Heart left ventricle (tissue), 16 donors: ENCODE measurements at regions not wholly inside any gene's neighbourhood (a gene's known extent, or its start where the extent isn't known, plus 50 kb on each side); places are given as distances from the start of the nearest gene placed in this dataset.
A peak's percentile ranks its signal among the peaks of the same experiment; 100 is the strongest.

Experiments used
- ATAC-seq, 4 donors: fragments of 200-7000 bp; cut with Tn5 transposase; one replicate each; pipeline ENCODE4 v1.9.1; 2020 to 2022; ENCODE audit warnings: moderate library complexity in 4 of 4, mild to moderate bottlenecking in 3 of 4, moderate number of reproducible peaks in 1 of 4
- DNase-seq, 5 donors: peaks; one replicate each; pipeline ENCODE4 v3.0.0-alpha.2; 2020
- H3K27ac ChIP-seq, 12 donors: fragments of 200-600 bp; sonication (generic) in 4 of 12; one replicate each; pipeline versions ENCODE4 v1.5.0 to v1.8.0; 2016 to 2022; ENCODE audit warnings: mild to moderate bottlenecking in 2 of 12
- H3K27me3 ChIP-seq, 9 donors: fragments of 200-600 bp; sonication (generic) in 2 of 9; one replicate each; pipeline versions ENCODE4 v1.5.1 to v1.8.0; 2016 to 2022; ENCODE audit warnings: mild to moderate bottlenecking in 3 of 9
- H3K36me3 ChIP-seq, 9 donors: fragments of 200-600 bp; sonication (generic) in 2 of 9; one replicate each; pipeline versions ENCODE4 v1.5.0 to v1.8.0; 2018 to 2022; ENCODE audit warnings: mild to moderate bottlenecking in 2 of 9
- H3K4me1 ChIP-seq, 12 donors: fragments of 200-600 bp; sonication (generic) in 4 of 12; one replicate each; pipeline versions ENCODE4 v1.5.0 to v1.8.0; 2016 to 2022; ENCODE audit warnings: mild to moderate bottlenecking in 3 of 12
- H3K4me3 ChIP-seq, 12 donors: fragments of 200-600 bp; sonication (generic) in 4 of 12; one replicate each; pipeline versions ENCODE4 v1.5.0 to v1.8.0; 2017 to 2022; ENCODE audit warnings: mild to moderate bottlenecking in 9 of 12, moderate library complexity in 4 of 12
- H3K9me3 ChIP-seq, 12 donors: fragments of 200-600 bp; sonication (generic) in 4 of 12; one replicate each; pipeline versions ENCODE4 v1.5.0 to v1.8.0; 2016 to 2022; ENCODE audit warnings: mild to moderate bottlenecking in 1 of 12
- POLR2A ChIP-seq, 2 donors: fragments of 450-650 bp; IDR thresholded peaks; one replicate each; pipeline ENCODE4 v1.6.1; 2017; ENCODE audit warnings: antibody characterized with exemption in 2 of 2, mild to moderate bottlenecking in 2 of 2, moderate library complexity in 2 of 2
- WGBS, 4 donors: extraction: QIAGEN DNeasy Blood & Tissue Kit in 2 of 4; methylation state at CpG; one replicate each; pipeline versions ENCODE4 v1.1.5 to v1.1.7; 2013 to 2018; 5-methylcytosine and 5-hydroxymethylcytosine counted together
- intact Hi-C, 10 donors: fragments of 100-400 bp; cut with DNase I; formaldehyde crosslinking; loops; one replicate each; pipeline versions ENCODE4 v1.11.1 to v1.14.2; 2022
- TF ChIP-seq, protein P1 (sequence below), 12 donors: fragments of 200-600 bp; sonication (generic) in 4 of 12; IDR thresholded peaks; one replicate each; pipeline versions ENCODE4 v1.5.0 to v1.8.0; 2018 to 2022; ENCODE audit warnings: antibody characterized with exemption in 12 of 12, mild to moderate bottlenecking in 5 of 12
- donor health status: ischemic (EF 13 %, LVEDD 7.1; RV severe dilation, severe dysfunction).
- donor health status: healthy with polysubstance abuse.
- donor health status: DM: no; HTN: yes; CAD: no.
- donor health status: DM: no; HTN: no; CAD: no.
- donor health status: ischemic (EF 25% LVEDD 6.9; RV normal size, moderate dysfunction).
- donor health status: ischemic (EF 25% LVEDD 5.7; RV mildly dilated, moderate dysfunction).
- donor health status: healthy.
- donor health status: DM: yes; HTN: yes; CAD: no.
- donor health status: ischemic (EF 35%, LVEDD 5.7; RV mildly dilated, moderate dysfunction).
- donor health status: nonischemic (EF 11% LVEDD 7.7; RV severe dilation, severe dysfunction).
- donor health status: DM: yes; HTN: yes; CAD: no.
- donor health status: PGD.
- donor health status: ischemic (EF 29% LVEDD 5.4; RV normal size, mild dysfunction).
- donor health status: nonischemic (EF 23%, LVEDD 6.1; RV moderate dilation, normal function).

DNA sequence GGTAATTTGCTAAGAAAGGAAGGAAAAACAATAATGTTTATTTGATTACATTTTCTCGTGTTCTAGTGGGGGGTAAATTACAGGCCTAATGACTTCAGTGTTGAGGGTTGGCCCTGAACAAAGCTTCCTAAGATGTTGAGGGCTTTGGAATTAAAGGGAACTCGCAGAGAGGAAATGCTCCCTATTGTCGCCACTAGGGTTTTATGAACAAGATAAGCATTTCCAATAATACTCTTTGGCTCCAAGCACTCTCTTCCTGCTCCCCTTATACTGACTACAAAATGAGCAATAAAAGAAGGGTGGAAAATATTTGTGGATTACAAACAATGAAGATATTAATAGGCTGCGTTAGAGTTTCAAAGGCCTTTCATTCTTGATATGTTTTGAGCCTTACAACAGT, 363.6 kb downstream of the HS3ST3B1 start:
- intact Hi-C loops = loop anchor here in 1 of 10 donors (10.0 kb wide), 1 partner anchor 60 kb away; no protein-coding TSS in a partner anchor
- no peaks in the 10 kb centered on the region for H3K4me1 ChIP-seq
- no peak for DNase-seq
- no peak overlapping the region for H3K4me3 ChIP-seq
- no peaks in the 10 kb centered on the region for H3K36me3 ChIP-seq
- no peak for TF ChIP-seq POLR2A (IDR thresholded peaks at IDR 0.05)
- TF ChIP-seq, protein P1, sequence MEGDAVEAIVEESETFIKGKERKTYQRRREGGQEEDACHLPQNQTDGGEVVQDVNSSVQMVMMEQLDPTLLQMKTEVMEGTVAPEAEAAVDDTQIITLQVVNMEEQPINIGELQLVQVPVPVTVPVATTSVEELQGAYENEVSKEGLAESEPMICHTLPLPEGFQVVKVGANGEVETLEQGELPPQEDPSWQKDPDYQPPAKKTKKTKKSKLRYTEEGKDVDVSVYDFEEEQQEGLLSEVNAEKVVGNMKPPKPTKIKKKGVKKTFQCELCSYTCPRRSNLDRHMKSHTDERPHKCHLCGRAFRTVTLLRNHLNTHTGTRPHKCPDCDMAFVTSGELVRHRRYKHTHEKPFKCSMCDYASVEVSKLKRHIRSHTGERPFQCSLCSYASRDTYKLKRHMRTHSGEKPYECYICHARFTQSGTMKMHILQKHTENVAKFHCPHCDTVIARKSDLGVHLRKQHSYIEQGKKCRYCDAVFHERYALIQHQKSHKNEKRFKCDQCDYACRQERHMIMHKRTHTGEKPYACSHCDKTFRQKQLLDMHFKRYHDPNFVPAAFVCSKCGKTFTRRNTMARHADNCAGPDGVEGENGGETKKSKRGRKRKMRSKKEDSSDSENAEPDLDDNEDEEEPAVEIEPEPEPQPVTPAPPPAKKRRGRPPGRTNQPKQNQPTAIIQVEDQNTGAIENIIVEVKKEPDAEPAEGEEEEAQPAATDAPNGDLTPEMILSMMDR (IDR thresholded peaks at IDR 0.05) = peak in 1 of 12 donors; percentile 11
- no peaks in the 10 kb centered on the region for H3K9me3 ChIP-seq
- no peak overlapping the region for H3K27ac ChIP-seq
- peaks cover 0 to 4% (median 0%) of the 10 kb centered on the region in 9 donors for H3K27me3 ChIP-seq
- ATAC-seq = no peak
- WGBS, 4 donors = 11 to 76% (median 51%) methylated on average over 4 of the region's 4 CpGs

DNA sequence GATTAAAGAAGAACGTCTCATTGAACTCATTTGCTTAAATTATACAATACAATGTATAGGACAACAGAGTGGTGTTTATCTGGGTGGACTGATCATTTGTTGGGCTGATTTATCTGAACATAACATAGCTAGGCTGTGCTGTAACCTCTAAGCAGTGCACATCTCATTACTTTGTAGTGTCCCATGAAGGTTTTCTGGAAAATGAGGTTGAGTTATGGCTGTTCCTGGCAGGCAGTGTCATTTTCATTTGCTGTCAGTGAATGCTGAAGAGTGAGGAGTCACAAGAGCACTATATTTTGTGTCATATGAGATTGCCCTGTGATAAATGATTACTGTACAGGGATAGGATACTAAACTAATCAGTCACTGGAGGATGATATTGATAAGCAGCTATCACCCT, 340.2 kb downstream of the HS3ST3B1 start:
- Histone ChIP-seq H3K36me3 (no peaks in the 10 kb centered on the region), H3K4me1 (no peaks in the 10 kb centered on the region), H3K27ac (no peak overlapping the region), H3K9me3 (peaks cover 0 to 5% (median 0%) of the 10 kb centered on the region in 12 donors), H3K27me3 (peaks cover 0 to 3% (median 0%) of the 10 kb centered on the region in 9 donors), H3K4me3 (no peak overlapping the region)
- no peak for ATAC-seq
- DNase-seq = no peak
- 63 to 69% (median 68%) methylated on average over 1 of the region's 1 CpG for WGBS, 4 donors
- intact Hi-C loops = no loop called here
- TF ChIP-seq POLR2A (IDR thresholded peaks at IDR 0.05) = no peak
- TF ChIP-seq, protein P1 (IDR thresholded peaks at IDR 0.05) = no peak

DNA sequence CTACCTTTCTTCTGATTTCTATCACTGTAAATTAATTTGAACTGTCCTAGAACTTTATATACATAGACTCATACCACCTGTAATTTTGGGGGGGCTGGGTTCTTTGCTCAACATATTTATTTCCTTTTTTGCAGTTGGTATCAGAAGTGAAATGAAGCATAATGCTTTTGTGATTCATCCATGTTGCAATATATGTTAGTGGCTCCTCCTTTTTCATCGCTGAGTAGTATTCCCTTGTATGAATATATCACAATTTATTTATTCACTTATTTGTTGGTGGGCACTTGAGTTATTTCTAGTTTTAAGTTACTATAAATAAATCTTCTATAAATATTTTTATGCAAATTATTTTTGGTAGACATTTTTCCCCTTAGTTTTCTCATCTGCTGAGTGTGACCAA, 336.4 kb downstream of the HS3ST3B1 start:
- peaks cover 0 to 6% (median 0%) of the 10 kb centered on the region in 12 donors for H3K9me3 ChIP-seq
- H3K27me3 ChIP-seq = peaks cover 0 to 3% (median 0%) of the 10 kb centered on the region in 9 donors
- TF ChIP-seq, protein P1 (IDR thresholded peaks at IDR 0.05) = no peak
- no peak for TF ChIP-seq POLR2A (IDR thresholded peaks at IDR 0.05)
- no peak for DNase-seq
- no peaks in the 10 kb centered on the region for H3K36me3 ChIP-seq
- ATAC-seq = no peak
- 93 to 98% (median 95%) methylated on average over 1 of the region's 1 CpG for WGBS, 4 donors
- no peaks in the 10 kb centered on the region for H3K4me1 ChIP-seq
- H3K4me3 ChIP-seq = no peak overlapping the region
- H3K27ac ChIP-seq = no peak overlapping the region
- intact Hi-C loops = no loop called here

GRCh38 chr17:14630621-14631020, 329.7 kb downstream of the HS3ST3B1 start:
- H3K9me3 ChIP-seq = peaks cover 0 to 9% (median 0%) of the 10 kb centered on the region in 12 donors
- intact Hi-C loops = no loop called here
- H3K27me3 ChIP-seq = no peaks in the 10 kb centered on the region
- ATAC-seq = no peak
- H3K36me3 ChIP-seq = no peaks in the 10 kb centered on the region
- 70 to 72% (median 71%) methylated on average over 4 of the region's 4 CpGs for WGBS, 4 donors
- no peak for DNase-seq
- no peak for TF ChIP-seq POLR2A (IDR thresholded peaks at IDR 0.05)
- TF ChIP-seq, protein P1 (IDR thresholded peaks at IDR 0.05) = no peak
- H3K27ac ChIP-seq = no peak overlapping the region
- H3K4me1 ChIP-seq = no peaks in the 10 kb centered on the region
- H3K4me3 ChIP-seq = no peak overlapping the region
